T-helper 22 cell (primary cell): ENCODE measurements at regions not wholly inside any gene's neighbourhood (a gene's known extent, or its start where the extent isn't known, plus 50 kb on each side); places are given as distances from the start of the nearest gene placed in this dataset.
"Not testable (repeated sequence)": the region's sequence is repeated elsewhere in the genome, so short reads cannot be mapped to it uniquely, and the experiment has no call there.

Experiments used
- DNase-seq: peaks from one replicate; pipeline ENCODE4 v3.0.0-alpha.2; 2020; ENCODE audit warnings: low read depth

GRCh38 chr6:105880030-105880492 lies 206.1 kb upstream of the PRDM1 start:
- DNase-seq = no peak

- DNase-seq = no peak
These were observed 207.0 kb upstream of the PRDM1 start for GRCh38 chr6:105879146-105879545.

- no peak for DNase-seq
These were observed 210.0 kb upstream of the PRDM1 start for GRCh38 chr6:105875974-105876640.

- no peak for DNase-seq
These were observed 211.1 kb upstream of the PRDM1 start for GRCh38 chr6:105874835-105875626.

- no peak for DNase-seq
These were observed 212.3 kb upstream of the PRDM1 start for GRCh38 chr6:105873799-105874198.

GRCh38 chr6:105873211-105873704 lies 212.9 kb upstream of the PRDM1 start:
- DNase-seq = no peak

- DNase-seq = no peak
These were observed 213.9 kb upstream of the PRDM1 start for GRCh38 chr6:105872249-105872648.

GRCh38 chr6:105871542-105871941 lies 214.6 kb upstream of the PRDM1 start:
- no peak for DNase-seq

GRCh38 chr6:105869835-105870440 lies 216.2 kb upstream of the PRDM1 start:
- DNase-seq = no peak

- no peak for DNase-seq
These were observed 217.2 kb upstream of the PRDM1 start for GRCh38 chr6:105868823-105869460.

GRCh38 chr6:105867821-105868220 lies 218.3 kb upstream of the PRDM1 start:
- no peak for DNase-seq

GRCh38 chr6:105867277-105867676 lies 218.9 kb upstream of the PRDM1 start:
- no peak for DNase-seq

- no peak for DNase-seq
These were observed 223.1 kb upstream of the PRDM1 start for GRCh38 chr6:105862936-105863607.

- DNase-seq = not testable (repeated sequence)
These were observed 225.2 kb upstream of the PRDM1 start for GRCh38 chr6:105860927-105861326.

GRCh38 chr6:105859457-105859856 lies 226.7 kb upstream of the PRDM1 start:
- DNase-seq = no peak

GRCh38 chr6:105858639-105859038 lies 227.5 kb upstream of the PRDM1 start:
- DNase-seq = not testable (repeated sequence)

GRCh38 chr6:105855433-105855832 lies 230.7 kb upstream of the PRDM1 start:
- DNase-seq = no peak

- not testable (repeated sequence) for DNase-seq
These were observed 232.2 kb upstream of the PRDM1 start for GRCh38 chr6:105853979-105854378.

- no peak for DNase-seq
These were observed 234.5 kb upstream of the PRDM1 start for GRCh38 chr6:105851606-105852005.

GRCh38 chr6:105851113-105851580 lies 235.0 kb upstream of the PRDM1 start:
- DNase-seq = no peak

GRCh38 chr6:105850261-105851112 lies 235.6 kb upstream of the PRDM1 start:
- DNase-seq = no peak
